Suprapubic skin (tissue), 4 donors: ENCODE measurements at regions not wholly inside any gene's neighbourhood (a gene's known extent, or its start where the extent isn't known, plus 50 kb on each side); places are given as distances from the start of the nearest gene placed in this dataset.
"Not testable (repeated sequence)": the region's sequence is repeated elsewhere in the genome, so short reads cannot be mapped to it uniquely, and the experiment has no call there.

Source experiments
- DNase-seq, 2 donors: peaks; one replicate each; pipeline ENCODE4 v3.0.0-alpha.2; 2019; ENCODE audit warnings: low spot score in 2 of 2
- H3K27ac ChIP-seq: fragments of 200-600 bp; sonication (generic); one replicate; pipeline ENCODE4 v1.5.1; 2019
- H3K27me3 ChIP-seq: fragments of 200-600 bp; sonication (generic); one replicate; pipeline ENCODE4 v1.5.1; 2019
- H3K36me3 ChIP-seq: fragments of 200-600 bp; sonication (generic); one replicate; pipeline ENCODE4 v1.5.1; 2019
- H3K4me1 ChIP-seq: fragments of 200-600 bp; sonication (generic); one replicate; pipeline ENCODE4 v1.5.1; 2019
- H3K4me3 ChIP-seq: fragments of 200-600 bp; sonication (generic); one replicate; pipeline ENCODE4 v1.5.1; 2019; ENCODE audit warnings: mild to moderate bottlenecking
- H3K9me3 ChIP-seq: fragments of 200-600 bp; sonication (generic); one replicate; pipeline ENCODE4 v1.5.1; 2019
- EP300 ChIP-seq: sonication (generic); formaldehyde crosslinking; IDR thresholded peaks from one replicate; pipeline ENCODE4 v1.6.1; 2017; ENCODE audit warnings: antibody characterized with exemption
- POLR2A ChIP-seq, 2 donors: fragments of 450-650 bp; IDR thresholded peaks; one replicate each; pipeline ENCODE4 v1.6.1; 2017; ENCODE audit warnings: antibody characterized with exemption in 2 of 2, mild to moderate bottlenecking in 2 of 2, moderate library complexity in 2 of 2
- POLR2AphosphoS5 ChIP-seq, 3 donors: sonication (generic); formaldehyde crosslinking; IDR thresholded peaks; one replicate each; pipeline ENCODE4 v1.6.1; 2017; ENCODE audit warnings: antibody characterized with exemption in 3 of 3
- WGBS: methylation state at CpG from one replicate; pipeline ENCODE4 v1.1.5; 2018; 5-methylcytosine and 5-hydroxymethylcytosine counted together
- TF ChIP-seq, protein P1 (sequence below), 2 donors: fragments of 200-600 bp in 1 of 2; fragments of 450-650 bp in 1 of 2; sonication (generic) in 1 of 2; IDR thresholded peaks; one replicate each; pipeline ENCODE4 v1.5.1; 2016 to 2019; ENCODE audit warnings: antibody characterized with exemption in 2 of 2, mild to moderate bottlenecking in 1 of 2, moderate library complexity in 1 of 2

DNA sequence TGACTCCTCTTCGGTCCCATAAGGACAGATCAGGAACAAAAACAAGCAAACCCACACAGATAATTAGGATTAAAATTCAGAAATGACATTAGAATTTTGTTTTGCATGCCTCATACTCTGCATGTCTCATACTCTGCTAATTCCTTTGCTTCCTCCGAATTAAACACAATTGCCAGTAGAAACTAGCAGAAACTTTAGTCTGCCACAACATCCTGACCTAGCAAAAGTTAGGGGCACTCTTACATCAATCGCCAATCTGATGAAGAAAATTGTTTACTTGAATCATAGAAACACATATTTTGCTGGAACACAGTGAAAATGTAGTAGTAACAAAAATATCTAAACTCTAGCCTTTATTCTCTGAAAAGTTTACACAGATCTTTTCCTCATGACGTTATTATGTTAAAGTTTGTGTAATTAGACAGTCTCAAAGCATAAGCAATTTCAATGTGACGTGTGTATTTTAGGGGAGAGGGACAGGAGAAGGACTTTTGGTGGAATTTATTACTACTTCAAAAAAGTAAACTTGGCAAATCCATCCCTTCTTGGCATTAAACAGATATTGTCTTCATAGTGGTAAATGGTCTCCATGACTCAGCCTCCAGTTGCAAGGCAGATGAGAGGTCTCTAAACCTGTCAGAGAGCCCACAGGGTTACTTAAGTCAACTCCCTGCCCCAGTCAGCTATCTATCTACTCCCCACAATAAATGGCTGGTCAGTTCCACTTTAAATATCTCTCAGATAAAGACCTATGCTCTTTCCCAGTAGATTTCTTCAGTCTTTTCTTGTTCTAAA is 249.8 kb upstream of the UBASH3B start:
- Histone ChIP-seq H3K27me3 (no peaks in the 10 kb centered on the region), H3K27ac (no peak overlapping the region), H3K36me3 (no peaks in the 10 kb centered on the region), H3K4me3 (no peak overlapping the region), H3K4me1 (no peaks in the 10 kb centered on the region), H3K9me3 (no peaks in the 10 kb centered on the region)
- no peak for DNase-seq
- TF ChIP-seq POLR2A (IDR thresholded peaks at IDR 0.05) = no peak
- no peak for TF ChIP-seq POLR2AphosphoS5 (IDR thresholded peaks at IDR 0.05)
- TF ChIP-seq, protein P1, sequence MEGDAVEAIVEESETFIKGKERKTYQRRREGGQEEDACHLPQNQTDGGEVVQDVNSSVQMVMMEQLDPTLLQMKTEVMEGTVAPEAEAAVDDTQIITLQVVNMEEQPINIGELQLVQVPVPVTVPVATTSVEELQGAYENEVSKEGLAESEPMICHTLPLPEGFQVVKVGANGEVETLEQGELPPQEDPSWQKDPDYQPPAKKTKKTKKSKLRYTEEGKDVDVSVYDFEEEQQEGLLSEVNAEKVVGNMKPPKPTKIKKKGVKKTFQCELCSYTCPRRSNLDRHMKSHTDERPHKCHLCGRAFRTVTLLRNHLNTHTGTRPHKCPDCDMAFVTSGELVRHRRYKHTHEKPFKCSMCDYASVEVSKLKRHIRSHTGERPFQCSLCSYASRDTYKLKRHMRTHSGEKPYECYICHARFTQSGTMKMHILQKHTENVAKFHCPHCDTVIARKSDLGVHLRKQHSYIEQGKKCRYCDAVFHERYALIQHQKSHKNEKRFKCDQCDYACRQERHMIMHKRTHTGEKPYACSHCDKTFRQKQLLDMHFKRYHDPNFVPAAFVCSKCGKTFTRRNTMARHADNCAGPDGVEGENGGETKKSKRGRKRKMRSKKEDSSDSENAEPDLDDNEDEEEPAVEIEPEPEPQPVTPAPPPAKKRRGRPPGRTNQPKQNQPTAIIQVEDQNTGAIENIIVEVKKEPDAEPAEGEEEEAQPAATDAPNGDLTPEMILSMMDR (IDR thresholded peaks at IDR 0.05) = no peak
- TF ChIP-seq EP300 = no peak
- WGBS = 67% methylated on average over 5 of the region's 5 CpGs

DNA sequence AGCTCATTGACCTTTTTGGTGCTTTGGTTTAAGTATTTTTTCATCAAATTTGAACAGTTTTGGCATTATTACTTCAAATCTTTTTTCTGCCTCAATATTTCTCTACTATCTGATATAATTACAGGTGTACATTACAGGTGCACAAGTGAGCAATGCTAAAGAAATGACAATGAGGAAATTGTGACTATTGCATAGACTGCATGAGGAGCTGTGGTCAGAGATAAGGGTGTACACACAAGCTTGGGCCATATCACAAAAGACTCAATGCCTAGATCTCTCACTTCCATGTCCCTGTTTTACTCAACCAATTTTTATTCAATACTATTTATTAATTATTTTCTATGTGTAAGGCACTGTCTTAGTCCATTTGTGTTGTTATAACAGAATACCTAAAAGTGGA is 251.0 kb upstream of the UBASH3B start:
- TF ChIP-seq EP300 = no peak
- no peak for TF ChIP-seq POLR2AphosphoS5 (IDR thresholded peaks at IDR 0.05)
- TF ChIP-seq, protein P1 (IDR thresholded peaks at IDR 0.05) = no peak
- TF ChIP-seq POLR2A (IDR thresholded peaks at IDR 0.05) = no peak
- no peak overlapping the region for H3K4me3 ChIP-seq
- no peaks in the 10 kb centered on the region for H3K4me1 ChIP-seq
- no peaks in the 10 kb centered on the region for H3K27me3 ChIP-seq
- H3K9me3 ChIP-seq = no peaks in the 10 kb centered on the region
- H3K36me3 ChIP-seq = no peaks in the 10 kb centered on the region
- H3K27ac ChIP-seq = no peak overlapping the region
- no peak for DNase-seq

DNA sequence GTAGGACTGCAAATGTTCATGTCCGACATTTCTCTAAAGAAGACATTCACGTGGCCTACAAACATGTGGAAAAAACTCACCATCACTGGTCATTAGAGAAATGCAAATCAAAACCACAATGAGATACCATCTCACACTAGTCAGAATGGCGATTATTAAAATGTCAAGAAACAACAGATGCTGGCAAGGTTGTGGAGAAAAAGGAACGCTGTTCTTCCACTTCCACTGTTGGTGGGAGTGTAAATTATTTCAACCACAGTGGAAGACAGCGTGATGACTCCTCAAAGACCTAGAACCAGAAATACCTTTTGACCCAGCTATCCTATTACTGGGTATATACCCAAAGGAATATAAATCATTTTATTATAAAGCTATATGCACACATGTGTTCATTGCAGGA is 253.9 kb upstream of the UBASH3B start:
- 59% methylated on average over 5 of the region's 5 CpGs for WGBS
- H3K4me3 ChIP-seq, H3K27me3 ChIP-seq, H3K9me3 ChIP-seq, H3K36me3 ChIP-seq, DNase-seq, H3K27ac ChIP-seq, H3K4me1 ChIP-seq: not testable (repeated sequence)

DNA sequence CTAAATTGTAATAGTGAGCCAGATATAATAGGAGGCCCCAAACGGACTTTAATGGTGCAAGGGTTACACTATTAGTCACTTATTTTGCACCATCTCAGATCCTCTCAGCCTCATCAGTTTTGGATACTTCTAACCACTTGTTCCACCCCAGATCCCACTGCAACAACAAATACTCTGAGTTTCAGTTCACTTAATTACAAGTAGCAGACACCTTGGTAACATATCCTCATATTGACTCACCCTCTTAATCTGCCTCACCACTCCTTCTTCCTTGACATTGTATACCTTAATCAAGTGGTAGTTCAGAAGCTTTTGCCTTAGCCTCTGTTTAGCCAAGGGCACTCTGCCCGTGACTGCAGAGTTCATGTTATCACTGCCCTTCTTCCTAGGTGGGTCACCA is 256.1 kb upstream of the UBASH3B start:
- no peak for DNase-seq
- Histone ChIP-seq H3K36me3 (no peaks in the 10 kb centered on the region), H3K27me3 (no peaks in the 10 kb centered on the region), H3K4me1 (no peaks in the 10 kb centered on the region), H3K27ac (no peak overlapping the region), H3K4me3 (no peak overlapping the region), H3K9me3 (no peaks in the 10 kb centered on the region)
- TF ChIP-seq, protein P1 (IDR thresholded peaks at IDR 0.05) = no peak
- no peak for TF ChIP-seq POLR2A (IDR thresholded peaks at IDR 0.05)
- TF ChIP-seq POLR2AphosphoS5 (IDR thresholded peaks at IDR 0.05) = no peak
- TF ChIP-seq EP300 = no peak
- 75% methylated on average over 2 of the region's 2 CpGs for WGBS

DNA sequence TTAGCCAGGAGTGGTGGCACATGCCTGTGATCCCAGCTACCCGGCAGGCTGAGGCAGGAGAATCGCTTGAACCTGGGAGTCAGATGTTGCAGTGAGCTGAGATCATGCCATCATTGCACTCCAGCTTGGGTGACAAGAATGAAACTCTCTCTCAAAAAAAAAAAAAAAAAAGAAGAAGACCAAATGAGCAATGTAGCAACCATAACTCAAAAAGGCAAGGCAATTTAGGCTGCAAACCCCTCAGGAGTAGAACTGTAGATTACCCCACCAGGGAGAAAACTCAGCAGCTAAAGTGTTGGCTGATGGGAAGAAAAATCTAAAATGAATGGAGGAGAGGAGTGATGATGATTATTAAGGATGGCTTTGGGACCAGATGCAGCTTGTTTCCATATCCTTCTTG is 256.7 kb upstream of the UBASH3B start:
- Histone ChIP-seq H3K9me3 (no peaks in the 10 kb centered on the region), H3K36me3 (no peaks in the 10 kb centered on the region), H3K4me3 (no peak overlapping the region), H3K4me1 (no peaks in the 10 kb centered on the region), H3K27ac (no peak overlapping the region), H3K27me3 (no peaks in the 10 kb centered on the region)
- TF ChIP-seq POLR2AphosphoS5 (IDR thresholded peaks at IDR 0.05) = no peak
- no peak for TF ChIP-seq EP300
- TF ChIP-seq, protein P1 (IDR thresholded peaks at IDR 0.05) = no peak
- no peak for TF ChIP-seq POLR2A (IDR thresholded peaks at IDR 0.05)
- 96% methylated on average over 2 of the region's 2 CpGs for WGBS
- DNase-seq = no peak

DNA sequence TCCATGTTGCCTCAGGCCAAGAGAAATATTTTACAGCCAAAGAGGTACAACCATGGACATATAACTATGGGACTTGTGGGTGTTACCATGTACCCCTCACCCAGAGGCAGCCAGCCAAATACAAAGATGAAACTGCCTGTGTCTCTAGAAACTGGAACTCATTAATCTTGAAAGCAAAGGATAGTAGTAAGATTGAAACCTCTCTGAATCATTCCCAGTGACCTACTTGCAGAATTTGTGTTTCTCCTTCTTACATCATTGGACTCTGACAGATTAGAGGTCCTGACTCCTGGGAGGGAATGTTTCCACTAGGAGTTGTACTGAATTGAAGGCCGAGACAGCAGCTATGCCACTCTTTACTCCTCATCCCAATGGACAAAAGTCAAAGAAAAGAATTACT is 257.4 kb upstream of the UBASH3B start:
- 80% methylated on average over 1 of the region's 1 CpG for WGBS
- no peak overlapping the region for H3K27ac ChIP-seq
- no peaks in the 10 kb centered on the region for H3K36me3 ChIP-seq
- H3K4me1 ChIP-seq = no peaks in the 10 kb centered on the region
- H3K4me3 ChIP-seq = no peak overlapping the region
- TF ChIP-seq, protein P1 (IDR thresholded peaks at IDR 0.05) = no peak
- TF ChIP-seq POLR2A (IDR thresholded peaks at IDR 0.05) = no peak
- TF ChIP-seq POLR2AphosphoS5 (IDR thresholded peaks at IDR 0.05) = no peak
- TF ChIP-seq EP300 = no peak
- DNase-seq = no peak
- H3K27me3 ChIP-seq = no peaks in the 10 kb centered on the region
- H3K9me3 ChIP-seq = no peaks in the 10 kb centered on the region
